K562 (cell line): ENCODE measurements at regions not wholly inside any gene's neighbourhood (a gene's known extent, or its start where the extent isn't known, plus 50 kb on each side); places are given as distances from the start of the nearest gene placed in this dataset.

Source experiments
- ARHGAP35 ChIP-seq: fragments of 450-650 bp; IDR thresholded peaks from 2 replicates; pipeline ENCODE4 v1.6.1; 2018; ENCODE audit not compliant: partially characterized antibody
- CREB1 ChIP-seq, 2 experiments: sonication (generic) in 1 of 2; formaldehyde crosslinking in 1 of 2; IDR thresholded peaks; 2 replicates each; pipeline versions ENCODE4 v1.6.1 to v1.8.0; 2012 to 2022; ENCODE audit warnings: inconsistent platforms in 1 of 2, mild to moderate bottlenecking in 1 of 2, missing genetic modification reagents in 1 of 2, moderate library complexity in 1 of 2
- DEAF1 ChIP-seq: fragments of 450-650 bp; formaldehyde crosslinking; IDR thresholded peaks from 2 replicates; pipeline ENCODE4 v1.4.0; 2020; ENCODE audit warnings: mild to moderate bottlenecking, moderate library complexity
- DMBX1 ChIP-seq: fragments of 250-450 bp; sonication (Bioruptor Pico); IDR thresholded peaks from 2 replicates; pipeline ENCODE4 v1.8.0; 2022; ENCODE audit warnings: inconsistent platforms, mild to moderate bottlenecking, moderate library complexity, borderline replicate concordance
- ETV1 ChIP-seq: fragments of 450-650 bp; conservative IDR thresholded peaks from 2 replicates; pipeline ENCODE4 v1.6.1; 2016; ENCODE audit warnings: missing genetic modification characterization, control low read depth, low read depth, missing compliant biosample characterization
- FIP1L1 ChIP-seq: fragments of 200-400 bp; formaldehyde crosslinking; IDR thresholded peaks from 2 replicates; pipeline ENCODE4 v1.6.1; 2018; ENCODE audit warnings: mild to moderate bottlenecking, low read depth, low read length; ENCODE audit not compliant: poor library complexity, severe bottlenecking
- FOXM1 ChIP-seq, 2 experiments: fragments of 450-650 bp in 1 of 2; sonication (generic) in 1 of 2; formaldehyde crosslinking in 1 of 2; IDR thresholded peaks; 2 replicates each; pipeline versions ENCODE4 v1.6.1 to v1.9.0; 2017 to 2022; ENCODE audit warnings: low read depth in 2 of 2, mild to moderate bottlenecking in 2 of 2, missing genetic modification reagents in 1 of 2, moderate library complexity in 1 of 2
- GTF2F1 ChIP-seq: IDR thresholded peaks from 2 replicates; pipeline ENCODE4 v1.6.1; 2011; ENCODE audit warnings: low read depth, low read length, improper control_type of control experiment
- HNRNPL ChIP-seq: fragments of 200-400 bp; formaldehyde crosslinking; IDR thresholded peaks from 2 replicates; pipeline ENCODE4 v1.6.1; 2017; ENCODE audit warnings: low read depth, mild to moderate bottlenecking, low read length
- KAT8 ChIP-seq: fragments of 450-650 bp; IDR thresholded peaks from 2 replicates; pipeline ENCODE4 v1.6.1; 2016; ENCODE audit warnings: low read depth, mild to moderate bottlenecking
- KLF6 ChIP-seq: fragments of 250-450 bp; sonication (Bioruptor Pico); IDR thresholded peaks from 2 replicates; pipeline ENCODE4 v1.4.0; 2020; ENCODE audit warnings: mild to moderate bottlenecking, moderate library complexity, borderline replicate concordance
- MCM2 ChIP-seq: fragments of 450-650 bp; IDR thresholded peaks from 2 replicates; pipeline ENCODE4 v1.6.1; 2017; ENCODE audit warnings: low read depth, mild to moderate bottlenecking
- POLR3G ChIP-seq: IDR thresholded peaks from 2 replicates; pipeline ENCODE4 v1.6.1; 2011; ENCODE audit not compliant: insufficient read length, insufficient replicate concordance; ENCODE audit errors: extremely low read depth
- RREB1 ChIP-seq: fragments of 250-450 bp; sonication (Bioruptor Pico); IDR thresholded peaks from 2 replicates; pipeline ENCODE4 v1.4.0; 2020
- RUNX1 ChIP-seq: sonication (generic); IDR thresholded peaks from 2 replicates; pipeline ENCODE4 v1.6.1; 2016; ENCODE audit warnings: antibody characterized with exemption, low read depth
- SRSF1 ChIP-seq: fragments of 200-400 bp; formaldehyde crosslinking; IDR thresholded peaks from 2 replicates; pipeline ENCODE4 v1.6.1; 2017; ENCODE audit warnings: mild to moderate bottlenecking, low read depth, low read length, moderate library complexity
- U2AF2 ChIP-seq: fragments of 200-400 bp; formaldehyde crosslinking; optimal IDR thresholded peaks from 2 replicates; pipeline ENCODE3; 2017; ENCODE audit warnings: low read depth, mild to moderate bottlenecking, low read length
- ZBTB12 ChIP-seq: fragments of 250-450 bp; sonication (Bioruptor Pico); IDR thresholded peaks from 2 replicates; pipeline ENCODE4 v1.4.0; 2020
- ZFP1 ChIP-seq: fragments of 450-650 bp; formaldehyde crosslinking; IDR thresholded peaks from 2 replicates; pipeline ENCODE4 v1.4.0; 2020; ENCODE audit warnings: mild to moderate bottlenecking, mixed read lengths
- ZNF436 ChIP-seq: fragments of 250-450, 450-650 bp; sonication (Bioruptor Pico); formaldehyde crosslinking; IDR thresholded peaks from 2 replicates; pipeline ENCODE4 v1.7.0; 2020; ENCODE audit warnings: mild to moderate bottlenecking
- ZNF707 ChIP-seq: fragments of 250-450 bp; sonication (Bioruptor Pico); conservative IDR thresholded peaks from 2 replicates; pipeline ENCODE4 v1.8.0; 2022; ENCODE audit warnings: inconsistent platforms, mild to moderate bottlenecking, moderate library complexity
- ZNF717 ChIP-seq: fragments of 250-450 bp; sonication (Bioruptor Pico); IDR thresholded peaks from 2 replicates; pipeline ENCODE4 v1.5.0; 2021

GRCh38 chr9:101840694-101841188, 102.3 kb upstream of the GRIN3A start (continued):
- TF ChIP-seq ARHGAP35 (no peak), DMBX1 (CRISPR knock-in tag) (peak; percentile 94), RREB1 (no peak), U2AF2 (no peak), POLR3G (no peak), KLF6 (peak; percentile 42; the same call in 1 of the 2 replicates), HNRNPL (no peak), ZNF436 (CRISPR knock-in tag) (no peak), MCM2 (no peak), GTF2F1 (no peak), ZFP1 (CRISPR knock-in tag) (no peak), DEAF1 (CRISPR knock-in tag) (no peak), ETV1 (tag) (peak; percentile 92), ZBTB12 (no peak), ZNF707 (CRISPR knock-in tag) (no peak), FOXM1 (IDR thresholded peaks at IDR 0.05; ENCODE audit: low read depth) (peak; percentile 98), FOXM1 (CRISPR knock-in tag; IDR thresholded peaks at IDR 0.05; ENCODE audit: low read depth) (no peak), KAT8 (no peak), CREB1 (IDR thresholded peaks at IDR 0.05) (peak; percentile 75; the same call in 1 of the 2 replicates), CREB1 (CRISPR knock-in tag; IDR thresholded peaks at IDR 0.05) (no peak), RUNX1 (peak; percentile 81; the same call in 1 of the 2 replicates), ZNF717 (CRISPR knock-in tag) (no peak), FIP1L1 (no peak), SRSF1 (no peak)
